ENCODE measurements at regions not wholly inside any gene's neighbourhood (a gene's known extent, or its start where the extent isn't known, plus 50 kb on each side); places are given as distances from the start of the nearest gene placed in this dataset.

GRCh38 chr18:69226971-69227370 lies 173.7 kb upstream of the DOK6 start:
- no peak for TF ChIP-seq CTCF (conservative IDR thresholded peaks at IDR 0.05; ENCODE audit: low read depth, low read length)
- DNase-seq (ENCODE audit: low read depth) = no peak
- no peak overlapping the region for H3K4me3 ChIP-seq (ENCODE audit: low read depth, low read length)

- H3K4me3 ChIP-seq (ENCODE audit: low read depth, low read length) = no peak overlapping the region
- no peak for TF ChIP-seq CTCF (conservative IDR thresholded peaks at IDR 0.05; ENCODE audit: low read depth, low read length)
- no peak for DNase-seq (ENCODE audit: low read depth)
Measured at GRCh38 chr18:69230204-69230603, 170.5 kb upstream of the DOK6 start.

GRCh38 chr18:69233465-69234054 lies 167.1 kb upstream of the DOK6 start:
- DNase-seq (ENCODE audit: low read depth) = no peak
- no peak overlapping the region for H3K4me3 ChIP-seq (ENCODE audit: low read depth, low read length)
- TF ChIP-seq CTCF (conservative IDR thresholded peaks at IDR 0.05; ENCODE audit: low read depth, low read length) = no peak

GRCh38 chr18:69239849-69240674 lies 160.6 kb upstream of the DOK6 start:
- no peak for TF ChIP-seq CTCF (conservative IDR thresholded peaks at IDR 0.05; ENCODE audit: low read depth, low read length)
- H3K4me3 ChIP-seq (ENCODE audit: low read depth, low read length) = no peak overlapping the region
- DNase-seq (ENCODE audit: low read depth) = no peak

- no peak for DNase-seq (ENCODE audit: low read depth)
- TF ChIP-seq CTCF (conservative IDR thresholded peaks at IDR 0.05; ENCODE audit: low read depth, low read length) = no peak
- H3K4me3 ChIP-seq (ENCODE audit: low read depth, low read length) = no peak overlapping the region
Measured at GRCh38 chr18:69246027-69246426, 154.7 kb upstream of the DOK6 start.

- no peak for DNase-seq (ENCODE audit: low read depth)
- no peak overlapping the region for H3K4me3 ChIP-seq (ENCODE audit: low read depth, low read length)
- TF ChIP-seq CTCF (conservative IDR thresholded peaks at IDR 0.05; ENCODE audit: low read depth, low read length) = no peak
Measured at GRCh38 chr18:69250305-69251151, 150.2 kb upstream of the DOK6 start.
